Stimulated activated CD4-positive, alpha-beta T cell treated with anti-CD3 and anti-CD28 coated beads, Interleukin-1b, Interleukin-23, amount 100 ng/mL, for 48 hours (primary cell): ENCODE measurements at regions not wholly inside any gene's neighbourhood (a gene's known extent, or its start where the extent isn't known, plus 50 kb on each side); places are given as distances from the start of the nearest gene placed in this dataset.

Experiments
- DNase-seq: peaks from one replicate; pipeline ENCODE4 v3.0.0-alpha.2; 2020

GRCh38 chr13:109880371-109881346 is 94.3 kb upstream of the IRS2 start:
- no peak for DNase-seq

GRCh38 chr13:109879338-109879737 is 93.0 kb upstream of the IRS2 start:
- DNase-seq, result no peak

GRCh38 chr13:109877809-109878208 is 91.4 kb upstream of the IRS2 start:
- DNase-seq, result no peak

- DNase-seq, result no peak
Observed at GRCh38 chr13:109875746-109876145, 89.4 kb upstream of the IRS2 start.

GRCh38 chr13:109874484-109875454 is 88.4 kb upstream of the IRS2 start:
- no peak for DNase-seq

GRCh38 chr13:109873351-109874123 is 87.2 kb upstream of the IRS2 start:
- DNase-seq, result no peak

- no peak for DNase-seq
Observed at GRCh38 chr13:109872864-109873263, 86.5 kb upstream of the IRS2 start.

- DNase-seq, result no peak
Observed at GRCh38 chr13:109870696-109871370, 84.5 kb upstream of the IRS2 start.

- DNase-seq, result no peak
Observed at GRCh38 chr13:109870274-109870673, 83.9 kb upstream of the IRS2 start.

GRCh38 chr13:109869312-109870237 is 83.2 kb upstream of the IRS2 start:
- DNase-seq, result peak; percentile 37

- DNase-seq, result no peak
Observed at GRCh38 chr13:109868578-109869311, 82.4 kb upstream of the IRS2 start.

GRCh38 chr13:109867766-109868165 is 81.4 kb upstream of the IRS2 start:
- DNase-seq, result no peak

GRCh38 chr13:109862627-109863026 is 76.2 kb upstream of the IRS2 start:
- DNase-seq, result no peak

- DNase-seq, result no peak
Observed at GRCh38 chr13:109859898-109860297, 73.5 kb upstream of the IRS2 start.

GRCh38 chr13:109859216-109859835 is 72.9 kb upstream of the IRS2 start:
- DNase-seq, result no peak

GRCh38 chr13:109858319-109858718 is 71.9 kb upstream of the IRS2 start:
- DNase-seq, result no peak

GRCh38 chr13:109857803-109858202 is 71.4 kb upstream of the IRS2 start:
- DNase-seq, result no peak

GRCh38 chr13:109857325-109857724 is 70.9 kb upstream of the IRS2 start:
- no peak for DNase-seq

GRCh38 chr13:109856350-109856749 is 70.0 kb upstream of the IRS2 start:
- DNase-seq, result no peak

GRCh38 chr13:109853153-109853552 is 66.8 kb upstream of the IRS2 start:
- no peak for DNase-seq
